HL-60 (cell line): ENCODE measurements at regions not wholly inside any gene's neighbourhood (a gene's known extent, or its start where the extent isn't known, plus 50 kb on each side); places are given as distances from the start of the nearest gene placed in this dataset.

ENCODE experiments used
- DNase-seq, 2 experiments: peaks; one replicate each; pipeline ENCODE4 v3.0.0-alpha.2; 2010 to 2020; ENCODE audit warnings: low read depth in 1 of 2, low spot score in 1 of 2
- H3K27ac ChIP-seq: fragments of 250-450 bp; sonication (Bioruptor Pico); replicated peaks from 2 replicates; pipeline ENCODE4 v1.5.1; 2020; ENCODE audit warnings: mild to moderate bottlenecking, moderate library complexity
- H3K27me3 ChIP-seq: fragments of 250-450 bp; sonication (Bioruptor Pico); 2 replicates; pipeline ENCODE4 v1.5.1; 2021; ENCODE audit warnings: mild to moderate bottlenecking, moderate library complexity; ENCODE audit not compliant: insufficient read depth, poor library complexity, severe bottlenecking
- H3K4me3 ChIP-seq: replicated peaks from 2 replicates; pipeline ENCODE4 v1.5.1; 2011; ENCODE audit warnings: mild to moderate bottlenecking, control low read depth, low read length; ENCODE audit not compliant: insufficient read depth
- GABPA ChIP-seq: IDR thresholded peaks from 2 replicates; pipeline ENCODE4 v1.6.1; 2012; ENCODE audit warnings: low read depth
- POLR2AphosphoS5 ChIP-seq: IDR thresholded peaks from 2 replicates; pipeline ENCODE4 v1.6.1; 2012; ENCODE audit warnings: low read depth
- SPI1 ChIP-seq: IDR thresholded peaks from 2 replicates; pipeline ENCODE4 v1.6.1; 2012; ENCODE audit warnings: low read depth, mild to moderate bottlenecking, borderline replicate concordance
- TF ChIP-seq, protein P1 (sequence below): IDR thresholded peaks from 2 replicates; pipeline ENCODE4 v1.6.1; 2012; ENCODE audit warnings: low read depth; ENCODE audit not compliant: insufficient replicate concordance
- TF ChIP-seq, protein P2 (sequence below): IDR thresholded peaks from one replicate; pipeline ENCODE4 v1.5.1; 2011; ENCODE audit warnings: low read length, control low read depth, inconsistent platforms; ENCODE audit not compliant: insufficient read depth

DNA sequence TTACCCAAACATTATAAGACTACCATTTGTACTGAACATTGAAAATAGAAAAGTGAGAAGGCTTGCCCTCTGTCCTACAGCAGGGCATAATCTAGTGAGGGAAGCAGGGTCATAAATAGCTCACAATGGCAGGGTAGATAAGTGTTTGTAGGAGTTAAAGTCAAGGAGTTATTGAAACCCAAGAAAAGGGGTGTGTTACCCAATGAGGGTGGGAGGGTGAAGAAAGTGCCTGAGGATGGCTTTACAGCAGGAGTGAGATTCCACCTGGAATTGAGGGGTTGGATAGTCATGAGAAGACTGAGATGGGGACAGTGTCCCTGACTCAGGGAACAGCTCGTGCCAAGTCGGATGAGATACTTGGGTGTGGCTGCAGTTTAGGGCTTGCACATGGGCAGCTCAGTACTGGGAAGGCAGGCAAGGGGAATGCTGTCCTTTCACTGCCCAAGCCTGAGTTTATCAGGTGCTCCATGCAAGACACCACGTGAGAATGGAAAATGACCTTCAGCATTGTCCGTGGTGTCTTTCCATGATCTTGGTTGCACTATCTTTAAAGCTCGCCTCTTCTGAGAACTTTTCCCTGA, 393.2 kb upstream of the MAF start:
- no peak overlapping the region for H3K27ac ChIP-seq
- no peaks in the 10 kb centered on the region for H3K27me3 ChIP-seq
- no peak for DNase-seq
- TF ChIP-seq GABPA (no peak), POLR2AphosphoS5 (no peak), SPI1 (no peak)
- TF ChIP-seq, protein P1, sequence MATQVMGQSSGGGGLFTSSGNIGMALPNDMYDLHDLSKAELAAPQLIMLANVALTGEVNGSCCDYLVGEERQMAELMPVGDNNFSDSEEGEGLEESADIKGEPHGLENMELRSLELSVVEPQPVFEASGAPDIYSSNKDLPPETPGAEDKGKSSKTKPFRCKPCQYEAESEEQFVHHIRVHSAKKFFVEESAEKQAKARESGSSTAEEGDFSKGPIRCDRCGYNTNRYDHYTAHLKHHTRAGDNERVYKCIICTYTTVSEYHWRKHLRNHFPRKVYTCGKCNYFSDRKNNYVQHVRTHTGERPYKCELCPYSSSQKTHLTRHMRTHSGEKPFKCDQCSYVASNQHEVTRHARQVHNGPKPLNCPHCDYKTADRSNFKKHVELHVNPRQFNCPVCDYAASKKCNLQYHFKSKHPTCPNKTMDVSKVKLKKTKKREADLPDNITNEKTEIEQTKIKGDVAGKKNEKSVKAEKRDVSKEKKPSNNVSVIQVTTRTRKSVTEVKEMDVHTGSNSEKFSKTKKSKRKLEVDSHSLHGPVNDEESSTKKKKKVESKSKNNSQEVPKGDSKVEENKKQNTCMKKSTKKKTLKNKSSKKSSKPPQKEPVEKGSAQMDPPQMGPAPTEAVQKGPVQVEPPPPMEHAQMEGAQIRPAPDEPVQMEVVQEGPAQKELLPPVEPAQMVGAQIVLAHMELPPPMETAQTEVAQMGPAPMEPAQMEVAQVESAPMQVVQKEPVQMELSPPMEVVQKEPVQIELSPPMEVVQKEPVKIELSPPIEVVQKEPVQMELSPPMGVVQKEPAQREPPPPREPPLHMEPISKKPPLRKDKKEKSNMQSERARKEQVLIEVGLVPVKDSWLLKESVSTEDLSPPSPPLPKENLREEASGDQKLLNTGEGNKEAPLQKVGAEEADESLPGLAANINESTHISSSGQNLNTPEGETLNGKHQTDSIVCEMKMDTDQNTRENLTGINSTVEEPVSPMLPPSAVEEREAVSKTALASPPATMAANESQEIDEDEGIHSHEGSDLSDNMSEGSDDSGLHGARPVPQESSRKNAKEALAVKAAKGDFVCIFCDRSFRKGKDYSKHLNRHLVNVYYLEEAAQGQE, result no peak
- TF ChIP-seq, protein P2, sequence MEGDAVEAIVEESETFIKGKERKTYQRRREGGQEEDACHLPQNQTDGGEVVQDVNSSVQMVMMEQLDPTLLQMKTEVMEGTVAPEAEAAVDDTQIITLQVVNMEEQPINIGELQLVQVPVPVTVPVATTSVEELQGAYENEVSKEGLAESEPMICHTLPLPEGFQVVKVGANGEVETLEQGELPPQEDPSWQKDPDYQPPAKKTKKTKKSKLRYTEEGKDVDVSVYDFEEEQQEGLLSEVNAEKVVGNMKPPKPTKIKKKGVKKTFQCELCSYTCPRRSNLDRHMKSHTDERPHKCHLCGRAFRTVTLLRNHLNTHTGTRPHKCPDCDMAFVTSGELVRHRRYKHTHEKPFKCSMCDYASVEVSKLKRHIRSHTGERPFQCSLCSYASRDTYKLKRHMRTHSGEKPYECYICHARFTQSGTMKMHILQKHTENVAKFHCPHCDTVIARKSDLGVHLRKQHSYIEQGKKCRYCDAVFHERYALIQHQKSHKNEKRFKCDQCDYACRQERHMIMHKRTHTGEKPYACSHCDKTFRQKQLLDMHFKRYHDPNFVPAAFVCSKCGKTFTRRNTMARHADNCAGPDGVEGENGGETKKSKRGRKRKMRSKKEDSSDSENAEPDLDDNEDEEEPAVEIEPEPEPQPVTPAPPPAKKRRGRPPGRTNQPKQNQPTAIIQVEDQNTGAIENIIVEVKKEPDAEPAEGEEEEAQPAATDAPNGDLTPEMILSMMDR, result no peak
- no peak overlapping the region for H3K4me3 ChIP-seq

DNA sequence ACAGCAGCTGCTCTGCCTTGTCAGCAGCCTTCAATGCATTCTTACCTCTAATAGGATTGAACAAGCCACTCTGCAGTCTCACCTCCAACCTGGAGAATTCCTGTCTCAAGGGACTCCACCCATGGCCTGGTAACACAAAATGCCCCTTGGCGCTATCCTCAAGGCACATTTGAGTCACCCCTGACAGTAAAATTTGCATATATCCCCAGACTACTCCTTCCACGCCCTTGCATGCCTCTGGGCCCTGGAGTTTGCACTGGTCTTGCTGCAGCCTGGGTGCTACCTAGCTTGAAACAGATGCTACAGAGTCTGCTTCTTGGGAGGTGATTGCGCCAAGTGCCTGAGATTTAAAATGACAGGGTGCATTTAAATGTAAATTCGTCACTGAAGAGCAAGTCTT, 391.4 kb upstream of the MAF start:
- TF ChIP-seq POLR2AphosphoS5, result no peak
- TF ChIP-seq, protein P1, result no peak
- no peak for TF ChIP-seq SPI1
- TF ChIP-seq GABPA, result no peak
- TF ChIP-seq, protein P2, result no peak
- H3K27ac ChIP-seq, result no peak overlapping the region
- H3K27me3 ChIP-seq, result no peaks in the 10 kb centered on the region
- no peak for DNase-seq
- no peak overlapping the region for H3K4me3 ChIP-seq

DNA sequence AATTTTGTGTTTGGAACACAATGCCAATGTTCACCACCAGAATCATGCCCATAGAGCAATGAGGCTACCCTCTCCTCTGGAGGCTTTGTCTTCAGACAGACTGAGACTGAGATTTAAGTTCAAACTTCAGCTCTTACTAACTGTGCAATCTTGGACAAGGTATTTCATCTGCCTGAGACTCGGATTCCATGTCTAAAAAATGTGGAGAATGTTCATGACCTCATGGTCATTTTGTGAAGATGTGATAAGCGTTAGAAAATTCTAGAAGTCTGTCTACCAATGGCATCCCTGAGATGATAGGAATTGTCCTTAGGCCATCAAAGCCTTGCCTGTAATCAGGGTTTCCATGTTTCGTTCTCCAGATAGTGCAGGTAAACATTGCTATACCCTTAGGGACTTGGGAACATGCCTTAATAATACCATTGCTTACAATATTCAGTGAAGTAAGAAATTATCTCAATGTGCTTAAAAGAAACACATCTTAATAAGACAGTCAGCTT, 388.2 kb upstream of the MAF start:
- TF ChIP-seq SPI1 (no peak), POLR2AphosphoS5 (no peak), GABPA (no peak)
- TF ChIP-seq, protein P2, result no peak
- TF ChIP-seq, protein P1, result no peak
- no peak for DNase-seq
- Histone ChIP-seq H3K27ac (no peak overlapping the region), H3K4me3 (no peak overlapping the region), H3K27me3 (no peaks in the 10 kb centered on the region)
